Activated CD4-positive, CD25-positive, alpha-beta regulatory T cell treated with anti-CD3 and anti-CD28 coated beads, Interleukin-2, amount 50 U/mL, for 16 hours (primary cell): ENCODE measurements at regions not wholly inside any gene's neighbourhood (a gene's known extent, or its start where the extent isn't known, plus 50 kb on each side); places are given as distances from the start of the nearest gene placed in this dataset.

Source experiments
- DNase-seq: peaks from one replicate; pipeline ENCODE4 v3.0.0-alpha.2; 2020; ENCODE audit warnings: low read depth, low spot score

DNA sequence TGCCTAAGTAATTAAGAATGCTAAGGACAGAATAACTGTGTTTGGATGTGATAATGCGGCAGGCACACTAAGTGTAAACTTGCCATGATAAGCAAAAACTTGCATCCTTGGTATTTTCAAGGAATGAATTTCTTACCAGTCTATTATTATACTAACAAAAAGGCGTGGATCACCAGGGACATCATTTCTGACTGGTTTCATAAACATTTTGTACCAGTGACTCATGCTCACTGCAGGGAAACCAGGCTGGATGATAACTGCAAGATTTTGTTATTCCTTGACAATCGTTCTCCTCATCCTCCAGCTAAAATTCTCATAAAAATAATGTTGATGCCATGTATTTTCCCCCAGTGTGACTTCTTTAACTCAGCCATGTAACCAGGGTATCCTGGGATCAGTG, 289.5 kb downstream of the CDCA7 start:
- DNase-seq: no peak

GRCh38 chr2:173647681-173648311, 293.1 kb downstream of the CDCA7 start:
- DNase-seq: no peak

DNA sequence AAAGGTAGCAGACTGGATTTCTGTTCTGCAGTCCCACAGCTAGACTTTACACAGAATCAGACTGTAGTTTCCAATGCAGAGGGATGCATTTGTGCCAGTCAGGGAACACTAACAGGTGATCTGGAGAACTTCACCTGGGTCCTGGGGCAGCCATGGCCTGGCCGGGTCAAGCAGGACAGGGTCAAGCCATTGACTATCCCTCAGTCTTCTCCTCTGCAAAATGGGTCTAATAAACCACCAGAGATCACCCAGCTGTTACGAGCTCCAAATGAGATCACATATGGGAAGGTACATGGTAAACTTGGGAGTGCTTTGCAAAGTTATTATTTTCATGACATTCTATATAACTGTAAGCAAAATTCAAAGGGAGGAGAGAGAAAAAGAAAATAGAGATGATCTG, 294.1 kb downstream of the CDCA7 start:
- DNase-seq: no peak

GRCh38 chr2:173649527-173650219, 295.0 kb downstream of the CDCA7 start:
- DNase-seq: no peak

- no peak for DNase-seq
Measured at GRCh38 chr2:173651891-173652290, 297.2 kb downstream of the CDCA7 start.

- no peak for DNase-seq
Measured at GRCh38 chr2:173652311-173652710, 297.6 kb downstream of the CDCA7 start.

DNA sequence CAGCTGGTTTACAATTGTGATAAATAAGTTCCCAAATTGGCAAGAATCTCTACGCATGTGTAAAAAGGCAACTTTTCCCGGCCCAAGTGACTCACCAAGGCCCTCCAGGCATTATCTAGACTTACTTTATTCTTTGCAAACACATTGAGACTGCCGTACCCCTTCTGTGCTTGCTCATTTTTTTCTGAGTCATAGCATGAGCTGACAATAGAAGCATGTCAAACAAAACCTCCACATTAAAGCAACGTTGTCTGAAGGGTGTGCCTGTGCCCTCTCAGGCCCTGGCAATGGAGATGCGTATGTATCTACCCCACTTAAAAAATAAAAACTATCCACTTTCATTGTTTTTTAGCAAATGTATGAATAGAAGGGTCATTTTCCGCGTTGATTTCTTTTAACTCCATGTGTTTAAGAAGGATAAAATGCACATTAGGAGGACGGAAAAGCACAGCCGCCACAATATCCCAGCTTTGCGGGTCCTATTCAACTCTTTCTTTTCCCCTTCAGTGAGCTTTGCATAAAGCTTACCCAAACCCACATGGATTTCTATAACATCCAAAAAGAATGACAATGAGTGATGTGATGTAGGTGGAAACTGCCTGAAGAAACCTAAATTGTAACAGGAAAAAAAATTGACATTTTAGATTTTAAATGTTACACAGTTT, 298.2 kb downstream of the CDCA7 start:
- no peak for DNase-seq

- no peak for DNase-seq
Measured at GRCh38 chr2:173653432-173653805, 298.7 kb downstream of the CDCA7 start.

DNA sequence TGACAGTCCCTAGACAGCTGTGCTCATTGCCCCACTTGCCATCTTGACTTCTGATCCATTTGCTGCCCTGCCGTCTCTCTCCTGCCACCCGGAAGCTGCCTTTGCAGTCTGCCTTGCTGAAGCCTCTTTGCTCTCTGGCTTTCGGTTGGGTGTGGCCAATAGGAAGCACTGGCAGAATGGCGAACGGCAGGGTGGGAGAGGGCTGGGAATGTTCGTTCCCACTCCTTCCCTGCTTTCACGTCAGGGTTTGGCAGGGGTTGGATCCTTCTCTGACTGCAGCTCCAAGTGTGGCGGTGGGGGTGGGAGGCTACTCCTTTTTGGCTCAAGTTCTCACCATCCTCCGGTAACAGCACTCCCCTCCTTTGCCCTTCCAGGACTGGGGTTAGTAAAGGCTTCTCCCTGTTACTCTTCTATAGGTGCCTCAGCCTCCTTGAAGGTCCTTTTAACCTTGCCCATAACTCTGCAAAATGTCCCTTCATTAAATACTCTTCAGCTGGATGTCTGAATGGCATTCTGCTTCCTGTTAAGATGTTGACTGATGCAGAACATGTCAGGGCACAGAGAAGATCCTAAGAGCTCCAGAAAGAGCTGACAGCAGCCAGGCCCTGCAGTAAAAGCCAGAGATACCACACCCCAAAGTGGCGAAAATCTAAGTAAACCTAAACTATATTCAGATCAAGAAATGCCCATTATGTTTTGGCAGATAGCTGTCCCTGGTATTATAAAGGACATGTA, 299.7 kb downstream of the CDCA7 start:
- DNase-seq: no peak

DNA sequence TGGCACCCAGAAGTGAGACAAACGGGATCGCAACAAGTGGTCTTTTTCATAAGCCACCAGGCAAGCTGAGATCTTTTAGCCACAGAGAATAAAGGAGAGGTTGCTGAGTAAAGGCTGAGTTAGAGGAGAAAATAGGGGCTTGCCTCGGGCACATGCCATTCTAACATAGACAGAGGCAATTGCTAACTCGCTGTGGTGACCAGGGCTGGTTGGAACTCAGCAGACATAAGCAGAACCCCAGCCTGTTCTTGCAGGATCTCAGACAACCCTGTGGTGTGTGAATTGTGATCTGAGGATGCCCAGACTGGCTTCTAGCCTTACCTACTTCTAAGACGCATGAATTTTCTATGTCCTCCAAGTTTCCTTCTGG, 300.2 kb downstream of the CDCA7 start:
- DNase-seq: no peak

GRCh38 chr2:173656086-173656485, 301.4 kb downstream of the CDCA7 start:
- DNase-seq: no peak

DNA sequence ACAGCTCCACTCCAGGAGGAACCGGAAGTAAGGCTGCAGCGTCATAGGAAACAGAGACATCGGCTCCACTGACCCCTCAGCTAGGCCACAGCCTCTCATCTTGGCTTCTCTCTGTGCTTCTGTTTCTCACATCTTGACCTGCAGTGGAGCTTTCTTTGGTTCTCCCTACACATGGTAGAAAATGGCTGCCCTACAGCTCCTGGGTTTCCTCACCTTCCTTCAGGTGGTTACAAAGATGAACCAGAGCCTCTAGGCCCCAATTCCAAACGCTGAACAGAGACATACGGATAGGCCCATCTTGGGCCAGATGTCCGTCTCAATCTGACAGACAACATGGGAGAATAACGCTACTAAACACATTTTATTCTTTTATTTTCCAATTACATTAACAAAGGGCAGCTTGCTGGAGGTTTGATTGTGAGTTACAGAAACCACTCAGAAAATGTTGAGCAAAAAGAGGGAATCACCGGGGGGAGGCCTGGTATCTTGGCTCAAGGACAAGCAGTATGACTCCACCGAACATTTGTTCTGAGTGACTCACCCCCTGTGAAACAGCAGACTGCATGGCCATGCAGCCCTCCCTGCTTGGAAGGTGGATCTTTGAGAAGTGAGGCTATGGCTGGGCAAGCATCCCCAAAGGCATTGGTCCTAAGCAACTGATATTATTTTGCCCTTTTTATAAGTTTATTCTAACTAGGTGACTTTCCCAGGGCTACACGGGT, 303.5 kb downstream of the CDCA7 start:
- DNase-seq: no peak

DNA sequence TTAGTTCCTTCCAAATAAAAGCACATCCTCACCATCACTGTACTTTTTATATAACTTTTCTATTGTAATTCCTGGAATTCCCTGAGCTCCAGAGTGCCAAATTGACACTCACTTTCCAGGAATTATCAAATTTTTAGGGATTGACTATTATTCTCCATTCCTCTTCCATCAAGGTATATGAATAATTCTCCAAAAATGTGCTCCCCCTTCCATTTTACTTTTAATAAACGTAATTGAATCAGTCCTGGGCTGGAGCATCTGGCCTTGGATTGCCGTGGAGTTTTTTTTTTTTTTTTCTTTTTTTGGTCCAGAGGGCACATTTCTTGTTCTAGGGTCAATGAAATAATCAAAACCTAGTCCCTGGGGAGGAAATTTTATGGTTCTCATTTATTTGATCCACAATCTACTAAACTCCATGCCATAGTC, 304.3 kb downstream of the CDCA7 start:
- no peak for DNase-seq

GRCh38 chr2:173659509-173659908, 304.8 kb downstream of the CDCA7 start:
- DNase-seq: no peak

DNA sequence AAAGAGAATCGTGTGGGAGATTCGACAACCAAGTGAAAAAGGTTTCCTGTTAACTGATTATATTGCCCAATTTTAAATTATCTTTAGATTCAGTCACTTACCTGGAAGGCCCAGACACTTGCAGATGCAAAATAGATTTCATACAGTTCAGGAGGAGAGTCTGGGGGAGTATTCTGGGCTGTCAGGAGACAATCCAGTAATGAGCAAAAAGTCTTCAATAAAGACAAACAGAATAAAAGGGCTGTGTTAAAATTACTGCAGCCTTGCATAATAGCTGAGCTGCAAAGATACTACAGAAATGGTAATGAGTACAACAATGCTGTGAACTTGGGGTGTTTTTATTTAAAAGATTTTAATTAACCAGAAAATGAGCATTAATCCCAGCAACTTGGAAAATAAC, 303.6 kb downstream of the SP3 start:
- no peak for DNase-seq

DNA sequence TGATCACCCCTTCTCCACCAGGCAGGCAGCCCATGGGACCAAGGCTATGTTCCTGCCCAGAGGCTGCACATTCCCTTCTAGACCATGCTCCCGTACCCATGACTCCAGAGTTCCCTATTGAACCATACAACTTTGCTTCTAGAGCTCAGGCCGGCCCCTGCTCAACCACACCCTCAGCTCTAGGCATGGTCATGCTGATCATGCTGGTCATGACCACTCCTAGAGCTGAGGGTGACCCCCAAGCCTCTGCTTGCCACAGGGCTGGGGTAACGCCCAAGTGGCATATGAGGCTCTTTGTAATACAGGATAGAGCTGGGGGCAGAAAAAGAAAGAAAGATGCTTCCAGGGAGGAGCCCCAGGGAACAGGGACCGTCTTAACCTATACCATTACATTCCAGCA, 301.8 kb downstream of the SP3 start:
- no peak for DNase-seq

GRCh38 chr2:173663835-173664512, 301.2 kb downstream of the SP3 start:
- DNase-seq: no peak

DNA sequence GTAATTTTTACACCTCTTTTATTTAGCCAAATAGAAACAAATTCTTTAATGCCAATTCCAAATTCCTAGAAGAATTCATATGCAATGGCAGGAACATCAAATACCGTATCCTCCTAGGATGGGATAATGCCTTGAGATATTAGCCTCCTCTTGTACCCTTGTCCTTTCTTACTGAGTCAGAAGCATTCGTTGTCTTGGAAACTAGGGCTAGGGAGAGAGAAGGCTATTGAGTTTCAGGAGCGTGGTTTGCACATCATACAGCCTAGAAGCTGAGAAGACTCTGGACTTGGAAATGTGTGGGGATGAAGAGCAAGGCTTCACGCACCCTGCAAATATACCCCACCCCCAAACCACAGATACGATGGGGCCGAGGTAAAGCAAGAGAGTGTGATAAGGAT, 300.7 kb downstream of the SP3 start:
- no peak for DNase-seq

DNA sequence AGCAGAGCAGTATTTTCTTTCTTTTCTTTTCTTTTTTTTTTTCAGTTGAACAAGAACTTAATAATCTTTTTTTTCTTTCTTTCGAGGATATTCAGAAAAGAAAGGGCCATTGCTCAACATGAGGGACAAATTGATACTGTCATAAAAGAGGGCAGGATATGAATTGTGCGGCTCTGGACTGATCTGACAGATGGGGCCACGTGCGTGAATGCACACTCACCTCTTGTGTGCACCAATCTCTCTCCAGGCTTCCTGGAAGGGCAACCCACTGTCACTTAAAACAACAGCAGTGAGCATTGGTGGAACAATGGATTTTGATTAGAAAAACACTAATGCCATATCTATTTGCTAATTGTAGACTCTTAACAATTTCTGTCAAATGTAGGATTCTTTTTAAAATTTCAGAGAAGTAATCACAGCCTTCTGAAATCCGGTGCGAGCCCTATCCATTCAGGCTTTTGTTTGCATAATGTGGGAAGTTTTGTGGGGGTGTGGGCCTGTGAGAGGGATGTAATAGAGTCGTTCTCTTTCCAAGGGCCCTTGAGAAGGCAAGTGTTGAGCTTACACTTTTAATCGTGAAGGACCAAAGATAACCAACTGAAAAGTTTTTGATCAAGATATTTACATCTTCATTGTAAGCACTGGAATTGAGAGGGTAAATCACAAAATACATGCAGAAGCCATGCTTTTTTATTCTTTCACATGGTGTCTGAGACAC, 298.8 kb downstream of the SP3 start:
- no peak for DNase-seq

DNA sequence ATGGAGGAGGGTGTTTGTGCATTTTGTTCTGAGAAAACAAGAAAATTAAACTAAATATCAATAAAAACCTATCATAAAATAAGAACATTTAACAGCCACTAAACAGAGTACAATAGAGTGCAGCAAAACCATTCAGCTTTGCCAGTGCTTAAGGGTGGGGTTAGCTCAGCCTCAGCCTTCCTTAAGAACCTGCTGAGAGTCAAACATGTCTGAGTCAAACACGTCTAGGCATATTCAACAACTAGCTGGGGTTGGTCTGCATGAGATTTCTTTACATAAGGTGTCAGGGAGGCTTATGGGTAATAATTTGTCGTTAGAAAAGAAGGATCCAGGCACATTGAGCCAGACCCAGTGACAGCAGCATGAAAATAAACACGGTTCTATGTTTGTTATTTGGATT, 298.2 kb downstream of the SP3 start:
- DNase-seq: no peak

DNA sequence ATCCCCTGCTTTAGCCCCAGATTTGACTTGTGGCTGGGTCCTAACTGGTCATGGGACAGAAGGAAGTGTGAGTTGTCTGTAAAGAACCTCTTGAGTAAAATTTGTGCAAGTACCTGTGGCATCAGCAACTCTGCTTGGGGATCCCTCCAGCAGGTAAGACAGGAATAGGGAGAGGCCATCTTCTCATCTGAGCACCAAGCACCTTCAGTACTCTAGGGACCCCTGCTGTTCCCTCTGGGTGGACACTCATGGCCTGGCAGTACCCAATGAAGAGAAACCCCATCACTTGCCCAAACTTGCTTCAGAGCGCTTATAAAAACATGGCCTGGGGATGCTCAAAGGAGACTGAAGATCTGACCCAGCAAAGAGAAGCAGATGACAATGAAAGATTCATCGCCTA, 297.8 kb downstream of the SP3 start:
- DNase-seq: no peak
